ENCODE measurements at regions not wholly inside any gene's neighbourhood (a gene's known extent, or its start where the extent isn't known, plus 50 kb on each side); places are given as distances from the start of the nearest gene placed in this dataset.

GRCh38 chr2:84158605-84159004, 300.5 kb downstream of the SUCLG1 start:
- H3K9ac ChIP-seq (ENCODE audit: insufficient read depth in 1 of 2, low read length in 2 of 2): no peak overlapping the region
- no peak for DNase-seq
- no peak overlapping the region for H3K4me3 ChIP-seq
- H3K4me1 ChIP-seq (ENCODE audit: control insufficient read depth in 5 of 5, insufficient read depth in 5 of 5, low read length in 5 of 5): no peaks in the 10 kb centered on the region
- ATAC-seq (ENCODE audit: insufficient read depth, low FRiP score): no peak
- peaks cover 0 to 3% (median 0%) of the 10 kb centered on the region in 4 donors for H3K9me3 ChIP-seq (ENCODE audit: control insufficient read depth in 4 of 4, insufficient read depth in 3 of 4, low read length in 3 of 4)
- WGBS, 2 donors: 89 to 91% methylated on average over 2 of the region's 2 CpGs
- TF ChIP-seq CTCF (IDR thresholded peaks at IDR 0.05; ENCODE audit: control extremely low read depth, extremely low read depth): no peak
- no peaks in the 10 kb centered on the region for H3K36me3 ChIP-seq (ENCODE audit: control insufficient read depth in 4 of 4, insufficient read depth in 4 of 4, low read length in 4 of 4)
- no peak overlapping the region for H3K27ac ChIP-seq (ENCODE audit: low read depth in 1 of 2, low read length in 1 of 2)
- no peaks in the 10 kb centered on the region for H3K27me3 ChIP-seq (ENCODE audit: control insufficient read depth in 3 of 3, insufficient read depth in 3 of 3, low read length in 2 of 3)

GRCh38 chr2:84152462-84152861, 306.6 kb downstream of the SUCLG1 start:
- DNase-seq: no peak
- Histone ChIP-seq H3K27ac (ENCODE audit: low read depth in 1 of 2, low read length in 1 of 2) (no peak overlapping the region), H3K9ac (ENCODE audit: insufficient read depth in 1 of 2, low read length in 2 of 2) (no peak overlapping the region), H3K9me3 (ENCODE audit: control insufficient read depth in 4 of 4, insufficient read depth in 3 of 4, low read length in 3 of 4) (no peaks in the 10 kb centered on the region), H3K36me3 (ENCODE audit: control insufficient read depth in 4 of 4, insufficient read depth in 4 of 4, low read length in 4 of 4) (no peaks in the 10 kb centered on the region), H3K4me3 (no peak overlapping the region), H3K4me1 (ENCODE audit: control insufficient read depth in 5 of 5, insufficient read depth in 5 of 5, low read length in 5 of 5) (no peaks in the 10 kb centered on the region), H3K27me3 (ENCODE audit: control insufficient read depth in 3 of 3, insufficient read depth in 3 of 3, low read length in 2 of 3) (no peaks in the 10 kb centered on the region)
- ATAC-seq (ENCODE audit: insufficient read depth, low FRiP score): no peak
- TF ChIP-seq CTCF (IDR thresholded peaks at IDR 0.05; ENCODE audit: control extremely low read depth, extremely low read depth): no peak
- WGBS, 2 donors: 63 to 72% methylated on average over 2 of the region's 2 CpGs

GRCh38 chr2:84144345-84144744, 314.7 kb downstream of the SUCLG1 start:
- ATAC-seq (ENCODE audit: insufficient read depth, low FRiP score) (no peak), DNase-seq (no peak)
- Histone ChIP-seq H3K36me3 (ENCODE audit: control insufficient read depth in 4 of 4, insufficient read depth in 4 of 4, low read length in 4 of 4) (no peaks in the 10 kb centered on the region), H3K27me3 (ENCODE audit: control insufficient read depth in 3 of 3, insufficient read depth in 3 of 3, low read length in 2 of 3) (no peaks in the 10 kb centered on the region), H3K4me3 (no peak overlapping the region), H3K9ac (ENCODE audit: insufficient read depth in 1 of 2, low read length in 2 of 2) (no peak overlapping the region), H3K9me3 (ENCODE audit: control insufficient read depth in 4 of 4, insufficient read depth in 3 of 4, low read length in 3 of 4) (no peaks in the 10 kb centered on the region), H3K4me1 (ENCODE audit: control insufficient read depth in 5 of 5, insufficient read depth in 5 of 5, low read length in 5 of 5) (no peaks in the 10 kb centered on the region), H3K27ac (ENCODE audit: low read depth in 1 of 2, low read length in 1 of 2) (no peak overlapping the region)
- WGBS, 2 donors: 84 to 88% methylated on average over 4 of the region's 4 CpGs
- TF ChIP-seq CTCF (IDR thresholded peaks at IDR 0.05; ENCODE audit: control extremely low read depth, extremely low read depth): no peak

GRCh38 chr2:84137034-84137433, 322.0 kb downstream of the SUCLG1 start:
- no peak for TF ChIP-seq CTCF (IDR thresholded peaks at IDR 0.05; ENCODE audit: control extremely low read depth, extremely low read depth)
- 66 to 80% methylated on average over 3 of the region's 3 CpGs for WGBS, 2 donors
- H3K4me1 ChIP-seq (ENCODE audit: control insufficient read depth in 5 of 5, insufficient read depth in 5 of 5, low read length in 5 of 5): peaks cover 0 to 22% (median 0%) of the 10 kb centered on the region in 5 donors
- H3K27me3 ChIP-seq (ENCODE audit: control insufficient read depth in 3 of 3, insufficient read depth in 3 of 3, low read length in 2 of 3): no peaks in the 10 kb centered on the region
- DNase-seq (peak; percentile 72 to 93 (median 90)), ATAC-seq (ENCODE audit: insufficient read depth, low FRiP score) (no peak)
- no peaks in the 10 kb centered on the region for H3K36me3 ChIP-seq (ENCODE audit: control insufficient read depth in 4 of 4, insufficient read depth in 4 of 4, low read length in 4 of 4)
- H3K27ac ChIP-seq (ENCODE audit: low read depth in 1 of 2, low read length in 1 of 2): no peak overlapping the region
- no peak overlapping the region for H3K4me3 ChIP-seq
- no peak overlapping the region for H3K9ac ChIP-seq (ENCODE audit: insufficient read depth in 1 of 2, low read length in 2 of 2)
- H3K9me3 ChIP-seq (ENCODE audit: control insufficient read depth in 4 of 4, insufficient read depth in 3 of 4, low read length in 3 of 4): no peaks in the 10 kb centered on the region
